Aorta (tissue), 5 donors: ENCODE measurements at regions not wholly inside any gene's neighbourhood (a gene's known extent, or its start where the extent isn't known, plus 50 kb on each side); places are given as distances from the start of the nearest gene placed in this dataset.

ENCODE experiments used
- ATAC-seq: fragments of 200-7000 bp; cut with Tn5 transposase; one replicate; pipeline ENCODE4 v1.9.1; 2022; ENCODE audit warnings: moderate library complexity; ENCODE audit not compliant: low FRiP score
- DNase-seq, 2 donors: peaks; one replicate each; pipeline ENCODE4 v3.0.0-alpha.2; 2020
- H3K27ac ChIP-seq, 2 donors: one replicate each; pipeline ENCODE4 v1.5.1; 2013; ENCODE audit warnings: low read length in 2 of 2, mild to moderate bottlenecking in 2 of 2, moderate library complexity in 2 of 2, control low read depth in 1 of 2, inconsistent platforms in 1 of 2, low read depth in 1 of 2
- H3K27me3 ChIP-seq, 2 donors: one replicate each; pipeline ENCODE4 v1.6.1; 2013; ENCODE audit warnings: control low read depth in 1 of 2, low read length in 1 of 2, mild to moderate bottlenecking in 1 of 2, moderate library complexity in 1 of 2; ENCODE audit not compliant: insufficient read depth in 2 of 2, control insufficient read depth in 1 of 2
- H3K36me3 ChIP-seq, 2 donors: one replicate each; pipeline ENCODE4 v1.6.1; 2013; ENCODE audit warnings: control low read depth in 1 of 2, low read length in 1 of 2, mild to moderate bottlenecking in 1 of 2; ENCODE audit not compliant: insufficient read depth in 2 of 2, control insufficient read depth in 1 of 2
- H3K4me1 ChIP-seq, 2 donors: one replicate each; pipeline ENCODE4 v1.6.1; 2013; ENCODE audit warnings: low read length in 2 of 2, control low read depth in 1 of 2, mild to moderate bottlenecking in 1 of 2, moderate library complexity in 1 of 2; ENCODE audit not compliant: insufficient read depth in 2 of 2, control insufficient read depth in 1 of 2
- H3K4me3 ChIP-seq, 2 donors: one replicate each; pipeline ENCODE4 v1.5.1; 2013; ENCODE audit warnings: low read length in 2 of 2, control low read depth in 1 of 2, mild to moderate bottlenecking in 1 of 2
- H3K9me3 ChIP-seq: one replicate; pipeline ENCODE4 v1.6.1; 2013; ENCODE audit warnings: mild to moderate bottlenecking, low read length; ENCODE audit not compliant: control insufficient read depth
- WGBS, 2 donors: extraction: QIAGEN DNeasy Blood & Tissue Kit; methylation state at CpG; one replicate each; pipeline ENCODE4 v1.1.7; 2013; 5-methylcytosine and 5-hydroxymethylcytosine counted together
- intact Hi-C, 2 donors: fragments of 100-400 bp; cut with DNase I; formaldehyde crosslinking; loops; one replicate each; pipeline versions ENCODE4 v1.14.2 to v1.15.0; 2022
- donor health status: healthy with polysubstance abuse.
- donor health status: Bipolar disorder and iron deficiency.
- donor health status: DM: no; HTN: no; CAD: no.
- donor health status: DM: no; HTN: no; CAD: no.
- donor health status: DM: yes; HTN: yes; CAD: no.

DNA sequence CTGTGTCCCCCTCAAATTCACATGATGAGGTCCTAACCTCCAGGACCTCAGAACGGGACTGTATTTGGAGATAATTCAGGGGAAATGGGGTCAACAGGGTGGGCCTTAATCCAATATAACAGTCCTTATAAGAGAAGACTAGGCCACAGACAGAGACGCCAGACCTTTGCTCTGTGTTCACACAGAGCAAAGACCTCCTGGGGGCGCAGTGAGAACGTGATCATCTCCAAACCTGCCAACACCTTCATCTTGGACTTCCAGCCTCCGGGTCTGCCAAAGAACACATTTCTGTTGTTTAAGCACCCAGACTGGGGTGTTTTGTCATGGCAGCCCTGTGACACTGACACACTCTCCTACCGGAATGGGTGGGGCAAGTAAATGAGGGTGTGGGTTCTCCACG, 250.2 kb downstream of the MN1 start:
- intact Hi-C loops: no loop called here
- H3K36me3 ChIP-seq: no peaks in the 10 kb centered on the region
- 89 to 94% methylated on average over 7 of the region's 7 CpGs for WGBS, 2 donors
- no peak overlapping the region for H3K27ac ChIP-seq
- peaks cover 3% of the 10 kb centered on the region for H3K9me3 ChIP-seq
- DNase-seq (no peak), ATAC-seq (no peak)
- no peaks in the 10 kb centered on the region for H3K4me1 ChIP-seq
- H3K4me3 ChIP-seq: no peak overlapping the region
- no peaks in the 10 kb centered on the region for H3K27me3 ChIP-seq

DNA sequence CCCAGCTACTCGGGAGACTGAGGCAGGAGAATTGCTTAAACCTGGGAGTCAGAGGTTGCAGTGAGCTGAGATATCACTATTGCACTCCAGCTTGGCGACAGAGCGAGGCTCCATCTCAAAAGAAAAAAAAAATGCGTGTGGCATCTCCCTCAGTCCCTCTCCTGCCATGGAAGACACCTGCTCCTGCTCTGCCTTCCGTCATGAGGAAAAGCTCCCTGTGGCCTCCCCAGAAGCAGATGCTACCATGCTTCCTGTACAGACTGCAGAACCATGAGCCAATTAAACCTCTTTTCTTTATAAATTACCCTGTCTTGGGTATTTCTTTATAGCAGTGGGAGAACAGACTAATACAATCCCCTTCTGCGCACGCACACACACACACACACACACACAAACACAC, 249.4 kb downstream of the MN1 start:
- intact Hi-C loops: no loop called here
- DNase-seq (no peak), ATAC-seq (no peak)
- Histone ChIP-seq H3K27me3 (no peaks in the 10 kb centered on the region), H3K4me1 (no peaks in the 10 kb centered on the region), H3K9me3 (peaks cover 3% of the 10 kb centered on the region), H3K36me3 (no peaks in the 10 kb centered on the region), H3K4me3 (no peak overlapping the region), H3K27ac (no peak overlapping the region)
- WGBS, 2 donors: 91 to 97% methylated on average over 7 of the region's 7 CpGs

DNA sequence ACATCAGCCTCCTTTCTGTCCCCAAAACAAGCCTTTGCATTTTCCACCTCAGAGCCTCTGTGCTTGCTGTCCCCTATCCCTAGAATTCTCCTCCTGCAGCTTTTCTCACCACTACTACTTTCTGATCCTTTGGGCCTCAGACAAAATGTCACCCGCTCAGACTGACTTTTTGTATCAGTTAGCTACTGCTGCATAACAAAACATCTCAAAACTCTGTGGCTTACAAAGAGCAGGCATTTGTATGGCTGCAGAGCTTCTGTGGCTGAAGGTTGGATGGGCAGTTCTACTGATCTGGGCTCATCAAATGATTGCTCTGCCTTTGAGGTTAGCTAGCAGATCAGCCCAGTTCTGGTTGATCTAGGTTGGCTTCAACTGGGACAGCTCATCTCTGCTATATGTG, 248.7 kb downstream of the MN1 start:
- no peak overlapping the region for H3K27ac ChIP-seq
- no peaks in the 10 kb centered on the region for H3K27me3 ChIP-seq
- H3K4me3 ChIP-seq: no peak overlapping the region
- DNase-seq: no peak
- 97% methylated on average over 1 of the region's 1 CpG for WGBS, 2 donors
- peaks cover 3% of the 10 kb centered on the region for H3K9me3 ChIP-seq
- H3K4me1 ChIP-seq: no peaks in the 10 kb centered on the region
- H3K36me3 ChIP-seq: no peaks in the 10 kb centered on the region
- ATAC-seq: no peak
- intact Hi-C loops: no loop called here

DNA sequence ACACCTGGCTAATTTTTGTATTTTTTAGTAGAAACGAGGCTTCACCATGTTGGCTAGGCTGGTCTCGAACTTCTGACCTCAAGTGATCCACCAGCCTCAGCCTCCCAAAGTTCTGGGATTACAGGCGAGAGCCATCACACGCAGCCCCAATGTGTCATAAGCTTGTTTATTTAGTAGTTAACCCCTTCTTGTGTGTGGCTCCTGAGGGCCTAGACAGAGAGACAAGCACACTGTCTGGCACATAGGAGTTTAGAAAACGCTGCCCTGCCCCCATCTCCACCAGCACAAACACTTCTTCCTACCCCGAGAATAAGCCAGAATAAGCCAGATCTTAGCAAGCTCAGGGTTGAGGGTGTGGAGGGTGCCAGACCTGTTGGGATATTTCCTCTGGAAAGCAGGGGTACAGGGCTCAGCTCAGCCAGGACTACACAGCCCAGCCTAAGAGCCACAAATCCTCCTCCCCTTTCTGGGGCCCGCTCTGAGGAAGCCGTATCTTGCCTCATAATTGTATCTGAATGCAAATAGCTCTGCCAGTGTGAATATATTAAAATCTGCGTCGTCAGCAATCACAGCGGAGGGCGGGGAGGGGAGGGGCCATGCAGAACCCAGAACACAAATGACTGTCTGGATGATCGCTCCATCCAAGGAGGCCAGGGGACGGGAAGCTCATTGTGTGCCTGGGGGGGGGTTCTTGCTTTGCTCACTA, 247.3 kb downstream of the MN1 start:
- no peak for DNase-seq
- Histone ChIP-seq H3K4me3 (no peak overlapping the region), H3K4me1 (no peaks in the 10 kb centered on the region), H3K9me3 (peaks cover 3% of the 10 kb centered on the region), H3K36me3 (no peaks in the 10 kb centered on the region), H3K27me3 (no peaks in the 10 kb centered on the region), H3K27ac (no peak overlapping the region)
- no peak for ATAC-seq
- intact Hi-C loops: no loop called here
- WGBS, 2 donors: 51 to 58% methylated on average over 14 of the region's 14 CpGs

DNA sequence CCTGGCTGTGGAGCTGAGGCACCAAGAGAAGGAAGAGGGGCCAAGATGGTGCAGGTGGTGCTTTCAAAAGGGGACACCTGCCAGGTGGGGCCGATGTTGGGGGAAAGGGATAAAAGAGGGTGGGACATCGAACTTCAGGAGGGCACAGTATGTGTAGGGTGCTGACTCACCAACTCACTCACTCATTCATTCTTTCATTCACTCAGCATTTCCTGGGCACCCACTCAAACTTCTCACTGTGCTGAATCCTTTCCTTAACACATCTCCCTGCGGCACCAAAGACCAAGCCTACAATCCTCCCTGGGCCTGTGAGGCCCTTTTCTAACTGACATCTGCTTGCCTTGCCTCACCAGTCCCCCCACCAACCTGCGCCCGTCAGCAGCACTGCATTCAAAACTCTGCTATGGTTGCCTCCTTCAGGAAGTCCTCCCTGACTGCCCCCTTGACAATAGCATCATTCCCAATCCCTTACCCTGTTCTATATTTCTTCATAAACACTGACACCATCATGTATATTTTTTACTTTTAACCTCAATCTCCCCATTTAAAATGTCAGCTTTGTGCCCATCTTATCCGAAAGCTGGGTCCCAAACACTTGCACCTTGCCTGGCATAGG, 246.6 kb downstream of the MN1 start:
- WGBS, 2 donors: 78% methylated on average over 6 of the region's 6 CpGs
- Histone ChIP-seq H3K9me3 (peaks cover 3% of the 10 kb centered on the region), H3K4me1 (no peaks in the 10 kb centered on the region), H3K27ac (no peak overlapping the region), H3K27me3 (no peaks in the 10 kb centered on the region), H3K4me3 (no peak overlapping the region), H3K36me3 (no peaks in the 10 kb centered on the region)
- ATAC-seq: no peak
- intact Hi-C loops: no loop called here
- DNase-seq: no peak

GRCh38 chr22:27556371-27556770, 245.2 kb downstream of the MN1 start:
- Histone ChIP-seq H3K36me3 (no peaks in the 10 kb centered on the region), H3K27me3 (no peaks in the 10 kb centered on the region), H3K9me3 (peaks cover 3% of the 10 kb centered on the region), H3K27ac (no peak overlapping the region), H3K4me3 (no peak overlapping the region), H3K4me1 (no peaks in the 10 kb centered on the region)
- ATAC-seq (no peak), DNase-seq (no peak)
- intact Hi-C loops: no loop called here
- 95 to 96% methylated on average over 12 of the region's 12 CpGs for WGBS, 2 donors

DNA sequence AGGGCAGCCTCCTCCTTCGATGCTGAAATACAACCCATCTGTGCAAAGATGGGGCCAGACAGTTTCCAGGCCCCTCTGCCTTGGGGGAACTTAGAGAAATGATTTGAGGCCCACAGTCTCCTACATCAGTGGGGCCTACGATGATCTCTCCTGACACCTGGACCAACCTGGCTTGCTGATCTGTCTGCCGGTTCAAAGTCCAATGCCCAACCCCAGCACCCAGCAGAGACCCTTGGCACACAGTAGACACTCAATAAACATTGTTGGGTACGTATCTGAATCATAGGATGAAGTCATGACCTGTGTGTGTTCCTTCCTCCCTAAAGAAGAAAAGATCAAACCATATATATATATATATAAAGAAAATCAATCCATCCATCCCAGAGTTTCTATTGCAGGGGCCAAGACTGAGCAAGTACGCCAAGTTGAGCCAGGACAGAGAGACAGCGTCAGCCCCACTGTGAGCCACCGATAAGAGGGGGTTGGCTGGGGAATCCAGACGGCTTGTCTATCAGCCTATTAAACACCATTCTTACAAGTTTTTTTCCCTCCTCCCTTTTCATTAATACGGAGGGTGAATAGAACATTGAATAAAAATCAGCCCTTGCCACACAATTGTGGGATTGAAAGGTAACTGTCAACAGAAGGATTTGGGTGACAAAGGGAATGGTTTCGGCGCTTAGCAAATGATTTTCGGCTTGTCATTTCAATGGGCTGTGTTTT, 244.1 kb downstream of the MN1 start:
- WGBS, 2 donors: 81 to 92% methylated on average over 12 of the region's 12 CpGs

DNA sequence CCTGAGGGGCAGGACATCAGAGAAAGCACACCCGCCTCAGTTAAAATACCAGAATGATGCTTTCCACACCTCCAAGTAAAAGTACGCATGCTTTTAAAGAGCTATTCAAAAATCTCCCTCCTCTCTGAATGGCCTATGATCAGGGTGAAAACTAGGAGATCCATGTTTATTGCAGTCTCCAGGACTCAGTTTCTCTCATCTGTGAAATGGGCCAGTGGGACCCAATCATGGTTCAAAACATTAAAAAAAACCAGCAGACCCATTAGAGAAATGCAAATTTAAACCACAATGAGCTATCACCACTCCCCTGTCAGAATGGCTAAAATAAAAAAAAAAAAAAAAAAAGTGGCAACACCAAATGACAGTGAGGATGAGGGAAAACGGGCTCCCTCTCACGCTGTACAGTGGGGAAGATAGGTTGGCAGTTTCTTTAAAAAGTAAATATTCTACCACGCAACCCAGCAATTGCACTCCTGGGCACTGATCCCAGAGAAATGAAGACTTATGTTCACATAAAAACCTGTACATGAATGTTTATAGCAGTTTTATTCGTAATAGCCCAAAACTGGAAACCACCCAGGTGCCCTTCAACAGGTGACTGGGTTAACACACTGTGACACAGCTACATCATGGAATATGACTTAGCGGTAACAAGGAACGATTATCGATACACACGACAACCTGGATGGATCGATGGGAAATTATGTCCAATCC, 242.7 kb downstream of the MN1 start:
- ATAC-seq: no peak
- 63 to 69% methylated on average over 11 of the region's 11 CpGs for WGBS, 2 donors
- H3K27ac ChIP-seq: no peak overlapping the region

More for the DNA sequence above, 244.1 kb downstream of the MN1 start:
- no peak for ATAC-seq
- no peaks in the 10 kb centered on the region for H3K4me1 ChIP-seq
- intact Hi-C loops: no loop called here
- H3K9me3 ChIP-seq: peaks cover 3% of the 10 kb centered on the region
- H3K27me3 ChIP-seq: no peaks in the 10 kb centered on the region
- H3K36me3 ChIP-seq: no peaks in the 10 kb centered on the region
- DNase-seq: no peak
- no peak overlapping the region for H3K27ac ChIP-seq
- H3K4me3 ChIP-seq: no peak overlapping the region

More for the DNA sequence above, 242.7 kb downstream of the MN1 start:
- H3K9me3 ChIP-seq: no peaks in the 10 kb centered on the region
- no peaks in the 10 kb centered on the region for H3K4me1 ChIP-seq
- DNase-seq: no peak
- no peaks in the 10 kb centered on the region for H3K27me3 ChIP-seq
- H3K4me3 ChIP-seq: no peak overlapping the region
- intact Hi-C loops: no loop called here
- H3K36me3 ChIP-seq: no peaks in the 10 kb centered on the region
